ENCODE measurements at regions not wholly inside any gene's neighbourhood (a gene's known extent, or its start where the extent isn't known, plus 50 kb on each side); places are given as distances from the start of the nearest gene placed in this dataset.
A peak's percentile ranks its signal among the peaks of the same experiment; 100 is the strongest.

DNA sequence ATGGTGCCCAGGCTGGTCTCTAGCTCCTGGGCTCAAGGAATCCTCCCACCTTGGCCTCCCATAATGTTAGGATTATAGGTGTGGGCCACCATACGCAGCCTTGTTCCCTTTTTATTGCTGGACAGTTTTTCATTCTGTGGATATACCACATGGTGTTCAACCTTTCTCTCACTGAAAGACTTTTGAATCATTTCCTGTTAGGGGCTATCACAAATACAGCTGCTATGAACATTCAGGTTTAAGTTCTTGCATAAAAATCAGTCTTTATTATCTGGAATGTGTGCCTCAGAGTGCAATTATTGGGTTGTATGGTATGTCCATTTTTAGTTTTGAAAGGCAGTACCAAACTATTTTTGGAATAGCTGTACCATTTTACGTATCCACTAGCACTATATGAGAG lies 647.2 kb downstream of the LIG4 start:
- POLR2A ChIA-PET, result no interaction called here
- 84% methylated on average over 2 of the region's 2 CpGs for WGBS (ENCODE audit: low lambda C conversion rate)
- H4K20me1 ChIP-seq (ENCODE audit: insufficient read depth), result peaks cover 7% of the 10 kb centered on the region; the same call in 1 of the 2 replicates
- CTCF ChIA-PET, result no interaction called here
- H3K9me2 ChIP-seq, result no peaks in the 10 kb centered on the region
- H3K9ac ChIP-seq, result no peak overlapping the region
- no peak overlapping the region for H3K4me2 ChIP-seq
- DNase-seq, result no peak
- H3K4me1 ChIP-seq (ENCODE audit: control insufficient read depth in 1 of 2, insufficient read depth in 2 of 2, low read depth in 1 of 2, low read length in 1 of 2), result peaks cover 0 to 3% of the 10 kb centered on the region in 2 experiments; a peak in 2 of 4 replicates
- H3K9me3 ChIP-seq, result no peaks in the 10 kb centered on the region
- no peaks in the 10 kb centered on the region for H3K36me3 ChIP-seq (replicated peaks in 1 of 2; ENCODE audit: control insufficient read depth in 1 of 2, insufficient read depth in 2 of 2, low read length in 1 of 2)
- no peaks in the 10 kb centered on the region for H3K27me3 ChIP-seq (ENCODE audit: insufficient read depth)
- peaks cover 4% of the 10 kb centered on the region for H3F3A ChIP-seq (replicated peaks; ENCODE audit: insufficient read depth)
- no peak overlapping the region for H2AFZ ChIP-seq (ENCODE audit: low read depth)
- TF ChIP-seq CHD2 (IDR thresholded peaks at IDR 0.05; ENCODE audit: low read length, partially characterized antibody) (no peak), FOXJ3 (CRISPR knock-in tag; IDR thresholded peaks at IDR 0.05) (no peak), NRF1 (IDR thresholded peaks at IDR 0.05; ENCODE audit: low read depth, low read length) (no peak), RFX5 (IDR thresholded peaks at IDR 0.05; ENCODE audit: low read length) (no peak), SIN3A (IDR thresholded peaks at IDR 0.05; ENCODE audit: borderline replicate concordance, low read depth, low read length) (no peak), FOXM1 (IDR thresholded peaks at IDR 0.05; ENCODE audit: low read depth) (no peak), RAD21 (IDR thresholded peaks at IDR 0.05; ENCODE audit: low read length) (no peak), TEAD4 (IDR thresholded peaks at IDR 0.05; ENCODE audit: borderline replicate concordance, insufficient read depth) (no peak), TAF1 (IDR thresholded peaks at IDR 0.05; ENCODE audit: borderline replicate concordance, low read depth, low read length) (no peak)
- H3K4me3 ChIP-seq (ENCODE audit: low read depth in 2 of 2, low read length in 1 of 2), result no peak overlapping the region
- peaks cover 6% of the 10 kb centered on the region; the same call in 1 of the 2 replicates for H3K79me2 ChIP-seq (ENCODE audit: insufficient read depth)
- no peak overlapping the region for H3K27ac ChIP-seq (ENCODE audit: low read depth in 2 of 2, low read length in 1 of 2)

DNA sequence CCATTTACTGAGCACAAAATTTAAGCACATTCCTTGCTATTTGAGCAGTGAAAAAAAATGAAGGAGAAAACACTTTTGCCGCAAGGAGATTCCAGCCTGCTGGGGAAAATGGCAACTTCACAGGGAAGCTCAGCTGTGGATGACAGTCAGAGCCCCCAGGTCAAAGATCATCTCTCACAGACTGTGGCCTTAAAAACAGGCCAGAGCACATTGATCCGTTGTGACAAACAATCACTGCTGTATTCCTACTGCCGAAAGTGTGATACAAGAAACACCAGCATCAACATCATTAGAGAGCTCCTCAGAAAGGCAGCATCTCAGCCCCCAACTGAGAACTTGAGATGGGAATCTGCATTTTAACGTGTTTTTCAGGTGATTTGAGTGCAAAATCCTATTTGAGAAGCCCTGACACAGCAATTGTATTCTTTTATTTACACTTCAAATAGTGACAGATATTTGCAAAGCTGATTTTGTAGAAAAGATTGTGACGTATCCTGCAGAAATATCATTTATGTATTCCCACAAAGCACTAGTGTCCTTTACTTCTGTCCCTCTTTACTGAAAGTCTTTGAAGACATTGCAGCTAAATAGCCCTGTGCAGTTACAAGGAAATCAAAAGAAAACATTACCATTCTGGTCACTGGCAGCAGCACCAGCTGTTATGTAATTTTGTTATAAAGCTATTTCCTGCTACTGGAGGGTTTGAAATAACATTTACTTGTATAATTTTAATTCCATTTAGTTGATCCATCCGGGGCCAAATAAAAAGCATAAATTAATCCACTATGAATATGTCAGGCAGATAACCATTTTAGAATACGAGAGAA lies 652.0 kb downstream of the LIG4 start:
- CTCF ChIA-PET, result interaction anchor here (0.6 to 2.0 kb wide), 4 partner anchors 13 to 352 kb away, joined by 3 to 5 read pairs (median 4); no protein-coding TSS in a partner anchor
- peaks cover 3% of the 10 kb centered on the region; the same call in 1 of the 2 replicates for H4K20me1 ChIP-seq (ENCODE audit: insufficient read depth)

More for the DNA sequence above, 652.0 kb downstream of the LIG4 start:
- Histone ChIP-seq H3K27me3 (ENCODE audit: insufficient read depth) (no peaks in the 10 kb centered on the region), H3K79me2 (ENCODE audit: insufficient read depth) (peaks cover 6% of the 10 kb centered on the region), H2AFZ (ENCODE audit: low read depth) (no peak overlapping the region), H3K4me3 (ENCODE audit: low read depth in 2 of 2, low read length in 1 of 2) (no peak overlapping the region), H3K9me3 (no peaks in the 10 kb centered on the region), H3K9me2 (no peaks in the 10 kb centered on the region), H3K9ac (no peak overlapping the region), H3K4me1 (ENCODE audit: control insufficient read depth in 1 of 2, insufficient read depth in 2 of 2, low read depth in 1 of 2, low read length in 1 of 2) (peaks cover 0 to 13% of the 10 kb centered on the region in 2 experiments; a peak in 2 of 4 replicates), H3K27ac (ENCODE audit: low read depth in 2 of 2, low read length in 1 of 2) (peak overlapping the region in 1 of 2 experiments; percentile 28; a peak in 1 of 4 replicates), H3K4me2 (no peak overlapping the region), H3F3A (replicated peaks; ENCODE audit: insufficient read depth) (peaks cover 4% of the 10 kb centered on the region), H3K36me3 (replicated peaks in 1 of 2; ENCODE audit: control insufficient read depth in 1 of 2, insufficient read depth in 2 of 2, low read length in 1 of 2) (peaks cover 0 to 4% of the 10 kb centered on the region in 2 experiments)
- DNase-seq, result peak; percentile 25
- POLR2A ChIA-PET, result no interaction called here
- TF ChIP-seq GATA2 (CRISPR knock-in tag; IDR thresholded peaks at IDR 0.05), result no peak
- TF ChIP-seq TCF12 (IDR thresholded peaks at IDR 0.05), result no peak
- TF ChIP-seq, protein P1, sequence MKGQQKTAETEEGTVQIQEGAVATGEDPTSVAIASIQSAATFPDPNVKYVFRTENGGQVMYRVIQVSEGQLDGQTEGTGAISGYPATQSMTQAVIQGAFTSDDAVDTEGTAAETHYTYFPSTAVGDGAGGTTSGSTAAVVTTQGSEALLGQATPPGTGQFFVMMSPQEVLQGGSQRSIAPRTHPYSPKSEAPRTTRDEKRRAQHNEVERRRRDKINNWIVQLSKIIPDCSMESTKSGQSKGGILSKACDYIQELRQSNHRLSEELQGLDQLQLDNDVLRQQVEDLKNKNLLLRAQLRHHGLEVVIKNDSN (IDR thresholded peaks at IDR 0.05; ENCODE audit: borderline replicate concordance, low read depth), result no peak
- peak in 1 of 2 experiments; percentile 46; a peak in 1 of 4 replicates for TF ChIP-seq EP300 (IDR thresholded peaks at IDR 0.05; ENCODE audit: borderline replicate concordance in 1 of 2, low read depth in 1 of 2, low read length in 1 of 2)
- TF ChIP-seq RFX5 (IDR thresholded peaks at IDR 0.05; ENCODE audit: low read length), result no peak
- TF ChIP-seq RCOR1 (IDR thresholded peaks at IDR 0.05; ENCODE audit: low read length), result 0 out of 2 replicates have a peak, but pooled peaks have one; percentile 15
- WGBS (ENCODE audit: low lambda C conversion rate), result 46% methylated on average over 7 of the region's 7 CpGs
